A673 (cell line): ENCODE measurements at regions not wholly inside any gene's neighbourhood (a gene's known extent, or its start where the extent isn't known, plus 50 kb on each side); places are given as distances from the start of the nearest gene placed in this dataset.

Experiments used
- BruUV-seq: library from RNA; stranded (reverse); fragments of 400-500 nt; replicated peaks from 2 replicates; lab custom pipeline; 2021; lab: Mats Ljungman, UMichigan
- CTCF ChIA-PET: fragments of 300-600 bp; sonication (Branson Sonifier 250); formaldehyde crosslinking; loops from one replicate; lab custom pipeline; 2022; ENCODE audit warnings: antibody characterized with exemption; lab: Charles Lee
- POLR2A ChIA-PET: fragments of 300-600 bp; sonication (Branson Sonifier 250); formaldehyde crosslinking; loops from one replicate; lab custom pipeline; 2022; ENCODE audit warnings: antibody characterized with exemption; ENCODE audit not compliant: low non-redundant PET; lab: Charles Lee
- DNase-seq: peaks from one replicate; pipeline ENCODE4 v3.0.0-alpha.2; 2015; ENCODE audit warnings: low spot score
- H3K27ac ChIP-seq: fragments of 200-600 bp; sonication (generic); 2 replicates; pipeline ENCODE4 v1.5.1; 2016; ENCODE audit warnings: mixed run types, low read depth, mild to moderate bottlenecking, mixed read lengths, antibody characterized with exemption, low read length; ENCODE audit not compliant: poor library complexity, severe bottlenecking
- H3K27me3 ChIP-seq: fragments of 200-600 bp; sonication (generic); replicated peaks from 2 replicates; pipeline ENCODE4 v1.6.1; 2017; ENCODE audit warnings: mixed run types, low read depth, mild to moderate bottlenecking, mixed read lengths, antibody characterized with exemption, low read length; ENCODE audit not compliant: insufficient read depth, poor library complexity
- H3K36me3 ChIP-seq: fragments of 200-600 bp; sonication (generic); 2 replicates; pipeline ENCODE4 v1.6.1; 2016; ENCODE audit warnings: mixed run types, mild to moderate bottlenecking, mixed read lengths, antibody characterized with exemption, low read length; ENCODE audit not compliant: insufficient read depth, poor library complexity, severe bottlenecking
- H3K4me1 ChIP-seq: fragments of 200-600 bp; sonication (generic); 2 replicates; pipeline ENCODE4 v1.6.1; 2017; ENCODE audit warnings: mixed run types, mild to moderate bottlenecking, mixed read lengths, antibody characterized with exemption, low read length; ENCODE audit not compliant: insufficient read depth, poor library complexity, severe bottlenecking
- H3K4me3 ChIP-seq: fragments of 200-600 bp; sonication (generic); 2 replicates; pipeline ENCODE4 v1.5.1; 2016; ENCODE audit warnings: low read depth, mixed run types, mild to moderate bottlenecking, mixed read lengths, low read length; ENCODE audit not compliant: poor library complexity, severe bottlenecking
- H3K9me3 ChIP-seq: fragments of 200-600 bp; sonication (generic); 2 replicates; pipeline ENCODE4 v1.6.1; 2016; ENCODE audit warnings: mixed run types, low read depth, mild to moderate bottlenecking, mixed read lengths, antibody characterized with exemption, low read length; ENCODE audit not compliant: poor library complexity, severe bottlenecking
- CTCF ChIP-seq: fragments of 300-800, 200-600 bp; sonication (generic); conservative IDR thresholded peaks from 2 replicates; pipeline ENCODE4 v1.5.1; 2017; ENCODE audit warnings: low read depth, mild to moderate bottlenecking, antibody characterized with exemption, low read length, moderate library complexity, mixed read lengths
- EZH2 ChIP-seq: fragments of 200-600 bp; sonication (generic); IDR thresholded peaks from 2 replicates; pipeline ENCODE4 v1.6.1; 2017; ENCODE audit warnings: borderline replicate concordance, low read depth, mild to moderate bottlenecking, mixed read lengths, antibody characterized with exemption, low read length; ENCODE audit not compliant: poor library complexity, severe bottlenecking
- intact Hi-C: fragments of 100-400 bp; cut with micrococcal nuclease; formaldehyde crosslinking; loops from one replicate; pipeline ENCODE4 v1.10.0; 2022; ENCODE audit not compliant: unreplicated experiment

DNA sequence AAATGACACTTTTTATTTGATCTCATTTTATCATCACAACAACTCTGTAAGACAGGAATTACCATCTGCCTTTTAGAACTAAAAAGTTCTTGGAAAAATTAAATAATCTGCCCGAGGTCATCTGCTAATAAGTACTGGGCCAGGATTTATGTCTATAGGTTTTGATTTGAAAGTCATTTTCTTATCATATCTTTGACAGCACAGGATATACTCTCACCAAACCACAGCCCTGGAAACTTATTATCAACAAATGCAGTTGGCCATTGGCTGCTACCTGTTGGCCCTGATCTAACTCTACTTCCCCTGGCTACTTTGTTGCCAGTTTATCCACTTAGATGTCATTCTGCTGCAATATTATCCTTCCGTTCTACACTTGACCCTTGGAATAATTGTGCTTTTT lies 354.6 kb downstream of the RAD51AP2 start:
- Histone ChIP-seq H3K36me3 (no peaks in the 10 kb centered on the region), H3K4me3 (no peak overlapping the region), H3K9me3 (no peaks in the 10 kb centered on the region), H3K27ac (no peak overlapping the region), H3K27me3 (no peaks in the 10 kb centered on the region), H3K4me1 (no peaks in the 10 kb centered on the region)
- BruUV-seq, result no TSS peak
- ChIA-PET POLR2A (no interaction called here), CTCF (no interaction called here)
- TF ChIP-seq CTCF, result no peak
- no peak for TF ChIP-seq EZH2
- intact Hi-C loops, result no loop called here
- no peak for DNase-seq

GRCh38 chr2:17162713-17163112 lies 355.5 kb downstream of the RAD51AP2 start:
- H3K27ac ChIP-seq, result no peak overlapping the region
- no peak for DNase-seq
- CTCF ChIA-PET, result no interaction called here
- H3K36me3 ChIP-seq, result no peaks in the 10 kb centered on the region
- intact Hi-C loops, result no loop called here
- TF ChIP-seq EZH2, result no peak
- TF ChIP-seq CTCF, result no peak
- H3K4me3 ChIP-seq, result no peak overlapping the region
- no peaks in the 10 kb centered on the region for H3K27me3 ChIP-seq
- no TSS peak for BruUV-seq
- H3K9me3 ChIP-seq, result no peaks in the 10 kb centered on the region
- POLR2A ChIA-PET, result no interaction called here
- no peaks in the 10 kb centered on the region for H3K4me1 ChIP-seq

DNA sequence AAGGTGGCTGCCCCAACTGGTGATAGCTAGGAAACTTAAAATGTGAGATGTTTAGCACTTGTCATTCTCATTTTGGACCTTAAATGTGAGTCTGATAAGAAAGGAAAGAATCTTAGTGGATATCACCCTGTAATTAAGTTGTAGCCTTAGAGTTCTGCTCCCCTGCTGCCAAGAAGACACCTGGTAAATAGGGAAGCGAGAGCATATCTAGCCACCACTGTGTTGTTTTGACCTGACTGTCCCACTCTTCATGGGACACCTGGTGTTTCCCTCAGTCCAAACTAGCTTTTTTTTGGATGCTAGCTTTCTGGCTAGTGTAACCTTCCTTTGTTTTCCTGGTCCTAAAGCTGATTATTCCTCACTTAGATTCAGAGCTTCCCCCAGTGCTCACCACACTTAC lies 357.6 kb downstream of the RAD51AP2 start:
- DNase-seq, result no peak
- Histone ChIP-seq H3K9me3 (no peaks in the 10 kb centered on the region), H3K4me1 (no peaks in the 10 kb centered on the region), H3K4me3 (no peak overlapping the region), H3K27me3 (no peaks in the 10 kb centered on the region), H3K36me3 (no peaks in the 10 kb centered on the region), H3K27ac (no peak overlapping the region)
- intact Hi-C loops, result no loop called here
- no TSS peak for BruUV-seq
- CTCF ChIA-PET, result no interaction called here
- POLR2A ChIA-PET, result no interaction called here
- TF ChIP-seq CTCF (no peak), EZH2 (no peak)
